ENCODE measurements at regions not wholly inside any gene's neighbourhood (a gene's known extent, or its start where the extent isn't known, plus 50 kb on each side); places are given as distances from the start of the nearest gene placed in this dataset.

GRCh38 chr5:106673941-106674340 lies 996.8 kb downstream of the EFNA5 start:
- no peak for DNase-seq (ENCODE audit: low spot score)
- Histone ChIP-seq H4K20me1 (ENCODE audit: insufficient read depth, low read length) (no peaks in the 10 kb centered on the region), H3K4me3 (ENCODE audit: low read depth, low read length, poor library complexity, severe bottlenecking) (no peak overlapping the region), H3K9me3 (ENCODE audit: low read length) (no peaks in the 10 kb centered on the region), H3K36me3 (ENCODE audit: insufficient read depth, low read length) (no peaks in the 10 kb centered on the region), H3K79me2 (ENCODE audit: insufficient read depth, low read depth, low read length) (no peaks in the 10 kb centered on the region), H3K27ac (ENCODE audit: low read depth, low read length, poor library complexity, severe bottlenecking) (no peak overlapping the region), H3K4me1 (ENCODE audit: insufficient read depth, low read length, poor library complexity, severe bottlenecking) (no peaks in the 10 kb centered on the region), H3K4me2 (ENCODE audit: low read length) (no peak overlapping the region), H3K9me2 (ENCODE audit: insufficient read depth, low read length) (no peaks in the 10 kb centered on the region), H2AFZ (ENCODE audit: low read length) (no peak overlapping the region)
- ChIA-PET POLR2A (no interaction called here), CTCF (ENCODE audit: unreplicated experiment) (no interaction called here)
- BruUV-seq (replicated peaks) = no TSS peak
- intact Hi-C loops (cut with micrococcal nuclease; ENCODE audit: unreplicated experiment) = no loop called here
- TF ChIP-seq CTCF (conservative IDR thresholded peaks at IDR 0.05; ENCODE audit: low read length) (no peak), EZH2phosphoT487 (IDR thresholded peaks at IDR 0.05; ENCODE audit: borderline replicate concordance, low read depth, low read length) (no peak)

GRCh38 chr5:106661866-106662265 lies 1008.9 kb downstream of the EFNA5 start:
- CTCF ChIA-PET (ENCODE audit: unreplicated experiment) = no interaction called here

GRCh38 chr5:106660681-106661080 lies 1010.1 kb downstream of the EFNA5 start:
- no peak for TF ChIP-seq CTCF (conservative IDR thresholded peaks at IDR 0.05; ENCODE audit: low read length)
- no peak for TF ChIP-seq EZH2phosphoT487 (IDR thresholded peaks at IDR 0.05; ENCODE audit: borderline replicate concordance, low read depth, low read length)

More at GRCh38 chr5:106661866-106662265, 1008.9 kb downstream of the EFNA5 start:
- Histone ChIP-seq H3K36me3 (ENCODE audit: insufficient read depth, low read length) (no peaks in the 10 kb centered on the region), H3K27ac (ENCODE audit: low read depth, low read length, poor library complexity, severe bottlenecking) (no peak overlapping the region), H3K4me1 (ENCODE audit: insufficient read depth, low read length, poor library complexity, severe bottlenecking) (no peaks in the 10 kb centered on the region), H3K4me2 (ENCODE audit: low read length) (no peak overlapping the region), H4K20me1 (ENCODE audit: insufficient read depth, low read length) (no peaks in the 10 kb centered on the region), H3K4me3 (ENCODE audit: low read depth, low read length, poor library complexity, severe bottlenecking) (no peak overlapping the region), H3K9me2 (ENCODE audit: insufficient read depth, low read length) (no peaks in the 10 kb centered on the region), H2AFZ (ENCODE audit: low read length) (no peak overlapping the region), H3K9me3 (ENCODE audit: low read length) (no peaks in the 10 kb centered on the region), H3K79me2 (ENCODE audit: insufficient read depth, low read depth, low read length) (no peaks in the 10 kb centered on the region)
- POLR2A ChIA-PET = no interaction called here
- BruUV-seq (replicated peaks) = no TSS peak
- intact Hi-C loops (cut with micrococcal nuclease; ENCODE audit: unreplicated experiment) = no loop called here
- TF ChIP-seq EZH2phosphoT487 (IDR thresholded peaks at IDR 0.05; ENCODE audit: borderline replicate concordance, low read depth, low read length) (no peak), CTCF (conservative IDR thresholded peaks at IDR 0.05; ENCODE audit: low read length) (no peak)
- DNase-seq (ENCODE audit: low spot score) = no peak

More at GRCh38 chr5:106660681-106661080, 1010.1 kb downstream of the EFNA5 start:
- no peak for DNase-seq (ENCODE audit: low spot score)
- no peaks in the 10 kb centered on the region for H3K36me3 ChIP-seq (ENCODE audit: insufficient read depth, low read length)
- no peaks in the 10 kb centered on the region for H4K20me1 ChIP-seq (ENCODE audit: insufficient read depth, low read length)
- no peak overlapping the region for H2AFZ ChIP-seq (ENCODE audit: low read length)
- no peaks in the 10 kb centered on the region for H3K9me3 ChIP-seq (ENCODE audit: low read length)
- ChIA-PET CTCF (ENCODE audit: unreplicated experiment) (no interaction called here), POLR2A (no interaction called here)
- H3K4me2 ChIP-seq (ENCODE audit: low read length) = no peak overlapping the region
- no peaks in the 10 kb centered on the region for H3K9me2 ChIP-seq (ENCODE audit: insufficient read depth, low read length)
- H3K4me1 ChIP-seq (ENCODE audit: insufficient read depth, low read length, poor library complexity, severe bottlenecking) = no peaks in the 10 kb centered on the region
- intact Hi-C loops (cut with micrococcal nuclease; ENCODE audit: unreplicated experiment) = no loop called here
- H3K27ac ChIP-seq (ENCODE audit: low read depth, low read length, poor library complexity, severe bottlenecking) = no peak overlapping the region
- BruUV-seq (replicated peaks) = no TSS peak
- no peaks in the 10 kb centered on the region for H3K79me2 ChIP-seq (ENCODE audit: insufficient read depth, low read depth, low read length)
- H3K4me3 ChIP-seq (ENCODE audit: low read depth, low read length, poor library complexity, severe bottlenecking) = no peak overlapping the region
